Esophagus muscularis mucosa (tissue), 4 donors: ENCODE measurements at regions not wholly inside any gene's neighbourhood (a gene's known extent, or its start where the extent isn't known, plus 50 kb on each side); places are given as distances from the start of the nearest gene placed in this dataset.

Source experiments
- DNase-seq: peaks from one replicate; pipeline ENCODE4 v3.0.0-alpha.2; 2017; ENCODE audit errors: extremely low spot score
- H3K27ac ChIP-seq, 4 donors: fragments of 200-600 bp; sonication (generic); replicated peaks in 1 of 4; 1 replicate in 3 of 4; 2 replicates in 1 of 4; pipeline ENCODE4 v1.5.1; 2016 to 2019; ENCODE audit warnings: mild to moderate bottlenecking in 1 of 4
- H3K27me3 ChIP-seq, 4 donors: fragments of 200-600 bp; sonication (generic); one replicate each; pipeline versions ENCODE4 v1.5.1 to v1.6.0; 2016 to 2019
- H3K36me3 ChIP-seq, 4 donors: fragments of 200-600 bp; sonication (generic); one replicate each; pipeline ENCODE4 v1.5.1; 2016 to 2019
- H3K4me1 ChIP-seq, 4 donors: fragments of 200-600 bp; sonication (generic); one replicate each; pipeline ENCODE4 v1.5.1; 2016 to 2019
- H3K4me3 ChIP-seq, 4 donors: fragments of 200-600 bp; sonication (generic); 1 replicate in 2 of 4; 2 replicates in 2 of 4; pipeline ENCODE4 v1.5.1; 2016 to 2019; ENCODE audit warnings: mild to moderate bottlenecking in 4 of 4, moderate library complexity in 1 of 4
- H3K9me3 ChIP-seq, 4 donors: fragments of 200-600 bp; sonication (generic); 1 replicate in 3 of 4; 2 replicates in 1 of 4; pipeline ENCODE4 v1.5.1; 2016 to 2019
- EP300 ChIP-seq: sonication (generic); formaldehyde crosslinking; IDR thresholded peaks from one replicate; pipeline ENCODE4 v1.6.1; 2017; ENCODE audit warnings: antibody characterized with exemption
- POLR2A ChIP-seq: fragments of 450-650 bp; IDR thresholded peaks from one replicate; pipeline ENCODE4 v1.6.1; 2017; ENCODE audit warnings: antibody characterized with exemption, moderate library complexity, mild to moderate bottlenecking, low read depth
- POLR2AphosphoS5 ChIP-seq, 2 donors: sonication (generic); formaldehyde crosslinking; IDR thresholded peaks; one replicate each; pipeline ENCODE4 v1.6.1; 2017; ENCODE audit warnings: antibody characterized with exemption in 2 of 2
- WGBS: methylation state at CpG from one replicate; pipeline ENCODE4 v1.1.5; 2018; 5-methylcytosine and 5-hydroxymethylcytosine counted together
- intact Hi-C: fragments of 100-400 bp; cut with DNase I; formaldehyde crosslinking; loops from one replicate; pipeline ENCODE4 v1.15.1; 2023
- TF ChIP-seq, protein P1 (sequence below), 3 experiments: fragments of 200-600 bp in 2 of 3; fragments of 450-650 bp in 1 of 3; sonication (generic) in 2 of 3; IDR thresholded peaks; one replicate each; pipeline ENCODE4 v1.5.1; 2017 to 2019; ENCODE audit warnings: antibody characterized with exemption in 3 of 3, mild to moderate bottlenecking in 2 of 3, moderate library complexity in 1 of 3

DNA sequence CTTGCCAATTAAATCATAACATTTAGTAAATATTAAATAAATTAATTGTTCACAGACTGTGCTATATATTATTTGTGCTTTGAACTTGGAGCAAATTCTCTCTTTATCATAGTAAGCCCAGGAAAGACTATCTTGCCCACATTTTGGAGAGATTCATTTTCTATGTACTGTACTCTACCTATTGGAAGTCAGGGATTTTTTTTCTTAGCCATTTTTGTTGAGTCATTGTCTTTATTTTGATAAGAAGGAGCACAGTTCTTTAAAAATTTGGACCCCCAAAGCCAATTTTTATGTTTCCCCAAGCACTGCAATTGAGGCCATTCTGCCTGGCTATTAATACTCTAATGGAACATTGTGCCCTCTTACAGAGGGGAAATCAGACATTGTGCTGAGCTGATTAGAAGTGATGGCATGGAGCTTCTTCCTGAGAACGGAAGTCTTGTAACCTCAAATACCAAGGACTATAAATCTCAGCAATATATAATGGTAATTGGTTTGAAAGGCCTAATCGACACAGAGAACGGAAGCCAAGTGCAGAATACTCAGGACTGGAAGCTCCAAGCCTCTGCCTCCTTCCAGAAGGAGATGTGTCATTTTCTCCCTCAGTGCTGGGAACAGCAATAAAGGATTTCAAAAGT, 188.8 kb upstream of the PAPPA start:
- Histone ChIP-seq H3K4me3 (no peak overlapping the region), H3K27ac (no peak overlapping the region), H3K4me1 (no peaks in the 10 kb centered on the region), H3K36me3 (no peaks in the 10 kb centered on the region), H3K27me3 (no peaks in the 10 kb centered on the region), H3K9me3 (peaks cover 0 to 11% (median 4%) of the 10 kb centered on the region in 4 donors)
- WGBS, result 66% methylated on average over 3 of the region's 3 CpGs
- no peak for DNase-seq
- intact Hi-C loops, result loop anchor here (10.0 kb wide), 1 partner anchor 60 kb away; no protein-coding TSS in a partner anchor
- TF ChIP-seq POLR2AphosphoS5 (IDR thresholded peaks at IDR 0.05), result no peak
- TF ChIP-seq EP300, result no peak
- TF ChIP-seq, protein P1, sequence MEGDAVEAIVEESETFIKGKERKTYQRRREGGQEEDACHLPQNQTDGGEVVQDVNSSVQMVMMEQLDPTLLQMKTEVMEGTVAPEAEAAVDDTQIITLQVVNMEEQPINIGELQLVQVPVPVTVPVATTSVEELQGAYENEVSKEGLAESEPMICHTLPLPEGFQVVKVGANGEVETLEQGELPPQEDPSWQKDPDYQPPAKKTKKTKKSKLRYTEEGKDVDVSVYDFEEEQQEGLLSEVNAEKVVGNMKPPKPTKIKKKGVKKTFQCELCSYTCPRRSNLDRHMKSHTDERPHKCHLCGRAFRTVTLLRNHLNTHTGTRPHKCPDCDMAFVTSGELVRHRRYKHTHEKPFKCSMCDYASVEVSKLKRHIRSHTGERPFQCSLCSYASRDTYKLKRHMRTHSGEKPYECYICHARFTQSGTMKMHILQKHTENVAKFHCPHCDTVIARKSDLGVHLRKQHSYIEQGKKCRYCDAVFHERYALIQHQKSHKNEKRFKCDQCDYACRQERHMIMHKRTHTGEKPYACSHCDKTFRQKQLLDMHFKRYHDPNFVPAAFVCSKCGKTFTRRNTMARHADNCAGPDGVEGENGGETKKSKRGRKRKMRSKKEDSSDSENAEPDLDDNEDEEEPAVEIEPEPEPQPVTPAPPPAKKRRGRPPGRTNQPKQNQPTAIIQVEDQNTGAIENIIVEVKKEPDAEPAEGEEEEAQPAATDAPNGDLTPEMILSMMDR (IDR thresholded peaks at IDR 0.05), result no peak
- TF ChIP-seq POLR2A, result no peak

DNA sequence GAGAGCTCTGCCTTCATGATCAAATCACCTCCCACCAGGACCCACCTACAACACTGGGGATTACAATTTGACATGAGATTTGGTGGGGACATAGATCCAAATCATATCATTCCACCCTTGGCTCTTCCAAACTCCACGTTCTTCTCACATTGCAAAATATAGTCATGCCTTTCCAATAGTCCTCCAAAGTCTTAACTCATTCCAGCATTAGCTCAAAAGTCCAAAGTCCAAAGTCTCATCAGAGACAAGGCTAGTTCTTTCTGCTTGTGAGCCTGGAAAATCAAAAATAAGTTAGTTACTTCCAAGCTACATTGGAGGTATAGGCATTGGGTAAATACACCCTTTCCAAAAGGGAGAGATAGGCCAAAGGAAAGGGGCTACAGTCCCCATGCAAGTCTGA, 186.9 kb upstream of the PAPPA start:
- TF ChIP-seq POLR2AphosphoS5 (IDR thresholded peaks at IDR 0.05) (no peak), POLR2A (no peak), EP300 (no peak)
- TF ChIP-seq, protein P1 (IDR thresholded peaks at IDR 0.05), result no peak
- intact Hi-C loops, result loop anchor here (10.0 kb wide), 1 partner anchor 62 kb away; no protein-coding TSS in a partner anchor
- Histone ChIP-seq H3K27me3 (no peaks in the 10 kb centered on the region), H3K36me3 (no peaks in the 10 kb centered on the region), H3K27ac (no peak overlapping the region), H3K9me3 (peaks cover 0 to 11% (median 4%) of the 10 kb centered on the region in 4 donors), H3K4me3 (no peak overlapping the region), H3K4me1 (no peaks in the 10 kb centered on the region)
- WGBS, result 56% methylated on average over 1 of the region's 1 CpG
- no peak for DNase-seq

DNA sequence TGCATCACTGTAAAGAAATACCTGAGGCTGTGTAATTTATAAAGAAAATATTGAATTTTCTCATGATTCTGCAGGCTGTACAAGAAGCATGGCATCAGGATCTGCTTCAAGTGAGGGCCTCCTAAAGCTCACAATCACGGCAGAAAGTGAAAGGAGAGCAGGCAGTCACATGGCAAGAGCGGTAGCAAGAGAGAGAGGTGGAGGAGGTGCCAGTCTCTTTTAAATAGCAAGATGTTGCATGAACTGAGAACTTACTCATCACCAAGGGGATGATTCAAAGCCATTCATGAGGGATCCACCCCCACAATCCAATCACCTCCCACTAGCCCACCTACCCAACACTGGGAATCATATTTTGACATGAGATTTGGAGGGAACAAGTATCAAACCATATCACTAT, 184.5 kb upstream of the PAPPA start:
- no peaks in the 10 kb centered on the region for H3K27me3 ChIP-seq
- H3K4me1 ChIP-seq, result no peaks in the 10 kb centered on the region
- WGBS, result 89% methylated on average over 2 of the region's 2 CpGs
- peaks cover 0 to 11% (median 4%) of the 10 kb centered on the region in 4 donors for H3K9me3 ChIP-seq
- no peak overlapping the region for H3K27ac ChIP-seq
- H3K36me3 ChIP-seq, result no peaks in the 10 kb centered on the region
- no peak overlapping the region for H3K4me3 ChIP-seq
- TF ChIP-seq, protein P1 (IDR thresholded peaks at IDR 0.05), result no peak
- TF ChIP-seq EP300 (no peak), POLR2A (no peak), POLR2AphosphoS5 (IDR thresholded peaks at IDR 0.05) (no peak)
- DNase-seq, result no peak
- intact Hi-C loops, result loop anchor here (10.0 kb wide), 1 partner anchor 64 kb away; no protein-coding TSS in a partner anchor

DNA sequence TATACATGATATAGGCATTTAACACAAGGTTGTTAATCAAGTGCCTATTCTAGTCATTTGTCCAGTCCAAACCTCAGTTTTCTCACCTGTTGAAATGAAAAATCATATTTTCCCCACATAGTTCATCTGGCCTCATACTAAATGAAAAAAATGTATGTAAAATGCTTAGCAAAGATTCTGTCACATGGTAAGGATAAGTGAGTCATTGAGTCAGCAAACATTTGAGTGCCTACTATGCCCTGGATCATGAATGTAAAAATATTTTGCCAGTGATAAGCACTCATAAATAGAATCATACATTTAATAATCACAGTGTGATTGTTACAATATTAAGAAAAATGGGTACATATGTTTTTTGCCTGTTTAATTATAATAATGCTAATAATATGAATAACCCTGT, 181.2 kb upstream of the PAPPA start:
- TF ChIP-seq EP300, result no peak
- TF ChIP-seq POLR2A, result no peak
- TF ChIP-seq, protein P1 (IDR thresholded peaks at IDR 0.05), result no peak
- no peak for TF ChIP-seq POLR2AphosphoS5 (IDR thresholded peaks at IDR 0.05)

More for the DNA sequence above, 181.2 kb upstream of the PAPPA start:
- H3K9me3 ChIP-seq, result peaks cover 0 to 6% (median 4%) of the 10 kb centered on the region in 4 donors
- DNase-seq, result no peak
- no peak overlapping the region for H3K4me3 ChIP-seq
- no peaks in the 10 kb centered on the region for H3K27me3 ChIP-seq
- no peaks in the 10 kb centered on the region for H3K36me3 ChIP-seq
- H3K27ac ChIP-seq, result no peak overlapping the region
- H3K4me1 ChIP-seq, result no peaks in the 10 kb centered on the region
- intact Hi-C loops, result no loop called here
